Ovary (tissue), 7 donors: ENCODE measurements at regions not wholly inside any gene's neighbourhood (a gene's known extent, or its start where the extent isn't known, plus 50 kb on each side); places are given as distances from the start of the nearest gene placed in this dataset.

ENCODE experiments used
- DNase-seq, 5 donors: peaks; one replicate each; pipeline ENCODE4 v3.0.0-alpha.2; 2019 to 2020
- H3K27ac ChIP-seq, 2 donors: fragments of 200-600 bp; one replicate each; pipeline versions ENCODE4 v1.5.1 to v1.8.0; 2019 to 2022
- H3K27me3 ChIP-seq: fragments of 200-600 bp; one replicate; pipeline ENCODE4 v1.8.0; 2022
- H3K36me3 ChIP-seq: fragments of 200-600 bp; sonication (generic); one replicate; pipeline ENCODE4 v1.5.1; 2019
- H3K4me1 ChIP-seq: one replicate; pipeline ENCODE4 v1.8.1; 2013; ENCODE audit warnings: mild to moderate bottlenecking, moderate library complexity; ENCODE audit not compliant: insufficient read depth
- H3K4me3 ChIP-seq: fragments of 200-600 bp; sonication (generic); one replicate; pipeline ENCODE4 v1.5.1; 2017
- H3K9me3 ChIP-seq, 2 donors: fragments of 200-600 bp in 1 of 2; sonication (generic) in 1 of 2; one replicate each; pipeline versions ENCODE4 v1.5.1 to v1.8.1; 2013 to 2019; ENCODE audit warnings: mild to moderate bottlenecking in 1 of 2, moderate library complexity in 1 of 2
- CTCF ChIP-seq, 3 donors: fragments of 450-650 bp in 2 of 3; fragments of 200-600 bp in 1 of 3; IDR thresholded peaks; one replicate each; pipeline versions ENCODE4 v1.5.1 to v1.8.0; 2016 to 2022; ENCODE audit warnings: antibody characterized with exemption in 3 of 3, mild to moderate bottlenecking in 1 of 3
- EP300 ChIP-seq: sonication (generic); formaldehyde crosslinking; IDR thresholded peaks from one replicate; pipeline ENCODE4 v1.6.1; 2017; ENCODE audit warnings: antibody characterized with exemption
- POLR2A ChIP-seq: fragments of 450-650 bp; IDR thresholded peaks from one replicate; pipeline ENCODE4 v1.6.1; 2017; ENCODE audit warnings: antibody characterized with exemption, mild to moderate bottlenecking, moderate library complexity
- WGBS, 3 donors: extraction: QIAGEN DNeasy Blood & Tissue Kit in 1 of 3; methylation state at CpG; one replicate each; pipeline versions ENCODE4 v1.1.5 to v1.1.7; 2013 to 2017; 5-methylcytosine and 5-hydroxymethylcytosine counted together
- intact Hi-C, 4 donors: fragments of 100-400 bp; cut with DNase I; formaldehyde crosslinking; loops; one replicate each; pipeline versions ENCODE4 v1.11.0 to v1.15.1; 2022 to 2023
- donor health status: DM: no; HTN: no; CAD: no; lungs with moderate emphysema.
- donor health status: DM: no; HTN: no; CAD: no.
- donor health status: Bipolar disorder and iron deficiency.
- donor health status: DM: no; HTN: no; CAD: no.
- donor health status: DM: yes; HTN: yes; CAD: no.

DNA sequence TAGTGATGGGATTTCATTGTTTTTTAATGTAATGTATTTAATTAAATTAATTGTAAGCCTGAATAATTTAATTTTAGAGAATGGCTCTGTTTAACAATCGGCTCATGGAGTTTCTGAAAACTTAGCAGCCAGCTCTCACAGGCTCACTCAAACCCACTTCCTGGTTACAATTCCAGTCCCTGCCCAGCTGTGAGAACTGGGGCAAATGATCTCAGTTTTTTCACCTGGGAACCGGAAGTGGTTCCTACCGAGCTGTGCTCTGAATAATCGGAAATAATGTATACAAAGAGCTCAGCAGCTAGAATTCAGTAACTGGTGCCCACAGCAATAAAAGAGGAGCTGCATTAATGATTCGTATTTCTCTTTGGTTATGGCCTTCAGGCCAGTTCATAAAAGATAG lies 244.3 kb upstream of the MCTP2 start:
- no peak for DNase-seq
- 87 to 93% (median 89%) methylated on average over 5 of the region's 5 CpGs for WGBS, 3 donors
- no peak overlapping the region for H3K27ac ChIP-seq

DNA sequence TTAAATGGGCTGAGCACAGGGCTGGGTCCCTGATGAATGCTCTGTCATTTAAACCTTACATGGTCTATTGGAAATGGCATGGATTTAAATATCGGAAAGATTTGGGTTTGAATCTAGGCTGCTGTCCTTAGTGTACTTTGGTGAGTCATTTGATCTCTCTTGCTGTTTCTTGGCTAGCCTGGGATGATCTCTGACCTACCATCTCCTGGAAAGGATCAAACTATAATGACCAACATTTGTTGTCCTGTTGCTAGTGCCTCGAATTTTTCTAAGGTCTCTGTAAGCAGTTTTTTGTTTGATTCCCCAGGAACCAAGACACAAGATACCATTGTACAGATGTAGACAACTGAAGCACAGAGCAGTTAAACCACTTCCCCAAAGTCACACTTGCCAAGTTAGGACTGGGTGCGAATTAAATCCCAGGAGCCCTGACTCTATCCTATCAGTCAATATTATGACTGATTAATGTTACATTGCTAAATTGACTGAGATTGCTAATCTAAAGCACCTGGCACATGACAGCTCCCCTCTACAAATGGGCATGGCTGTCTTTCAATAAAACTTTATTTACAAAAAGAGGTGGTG lies 244.9 kb upstream of the MCTP2 start:
- Histone ChIP-seq H3K4me3 (no peak overlapping the region), H3K9me3 (no peaks in the 10 kb centered on the region), H3K36me3 (no peaks in the 10 kb centered on the region), H3K4me1 (peaks cover 1% of the 10 kb centered on the region), H3K27me3 (no peaks in the 10 kb centered on the region), H3K27ac (no peak overlapping the region)
- TF ChIP-seq EP300 (no peak), CTCF (IDR thresholded peaks at IDR 0.05) (no peak), POLR2A (no peak)
- 72 to 81% (median 80%) methylated on average over 3 of the region's 3 CpGs for WGBS, 3 donors
- no peak for DNase-seq
- intact Hi-C loops, result loop anchor here in 2 of 4 donors (10.0 kb wide), 1 partner anchor 952 kb away; no protein-coding TSS in a partner anchor

More for the DNA sequence above, 244.3 kb upstream of the MCTP2 start:
- intact Hi-C loops, result loop anchor here in 2 of 4 donors (10.0 kb wide), 1 partner anchor 952 kb away; no protein-coding TSS in a partner anchor
- H3K9me3 ChIP-seq, result no peaks in the 10 kb centered on the region
- H3K4me1 ChIP-seq, result peaks cover 1% of the 10 kb centered on the region
- H3K4me3 ChIP-seq, result no peak overlapping the region
- TF ChIP-seq POLR2A, result no peak
- TF ChIP-seq EP300, result no peak
- no peak for TF ChIP-seq CTCF (IDR thresholded peaks at IDR 0.05)
- no peaks in the 10 kb centered on the region for H3K27me3 ChIP-seq
- no peaks in the 10 kb centered on the region for H3K36me3 ChIP-seq

GRCh38 chr15:93985925-93986324 lies 245.4 kb upstream of the MCTP2 start:
- Histone ChIP-seq H3K36me3 (no peaks in the 10 kb centered on the region), H3K9me3 (no peaks in the 10 kb centered on the region), H3K4me3 (no peak overlapping the region), H3K27ac (no peak overlapping the region), H3K4me1 (peaks cover 1% of the 10 kb centered on the region), H3K27me3 (no peaks in the 10 kb centered on the region)
- no peak for DNase-seq
- WGBS, 3 donors, result 81 to 88% (median 88%) methylated on average over 5 of the region's 5 CpGs
- intact Hi-C loops, result loop anchor here in 2 of 4 donors (10.0 kb wide), 1 partner anchor 951 kb away; no protein-coding TSS in a partner anchor
- no peak for TF ChIP-seq POLR2A
- no peak for TF ChIP-seq EP300
- no peak for TF ChIP-seq CTCF (IDR thresholded peaks at IDR 0.05)

DNA sequence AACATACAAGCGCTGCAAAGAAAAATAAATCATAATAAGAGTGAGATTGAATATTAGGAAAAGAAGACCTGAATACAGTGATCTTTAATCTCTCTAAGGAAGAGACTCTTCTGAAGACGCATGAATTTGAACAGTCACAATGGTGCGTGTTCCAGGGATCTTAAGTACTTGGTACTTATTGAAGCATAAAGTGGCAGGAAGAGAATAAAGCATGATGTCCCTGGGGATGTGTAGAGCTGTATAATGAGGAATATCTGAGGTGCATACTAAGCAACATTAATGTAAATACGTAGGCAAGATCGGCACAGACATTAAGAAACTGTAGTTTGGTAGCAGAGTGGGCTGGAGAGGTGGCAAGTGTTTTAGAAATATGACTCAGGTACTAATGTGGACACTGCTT lies 246.2 kb upstream of the MCTP2 start:
- Histone ChIP-seq H3K36me3 (no peaks in the 10 kb centered on the region), H3K9me3 (no peaks in the 10 kb centered on the region), H3K27ac (no peak overlapping the region), H3K4me3 (no peak overlapping the region), H3K27me3 (no peaks in the 10 kb centered on the region), H3K4me1 (peaks cover 1% of the 10 kb centered on the region)
- intact Hi-C loops, result loop anchor here in 2 of 4 donors (10.0 kb wide), 1 partner anchor 950 kb away; no protein-coding TSS in a partner anchor
- no peak for TF ChIP-seq EP300
- no peak for TF ChIP-seq CTCF (IDR thresholded peaks at IDR 0.05)
- no peak for TF ChIP-seq POLR2A
- DNase-seq, result no peak
- WGBS, 3 donors, result 73 to 94% (median 84%) methylated on average over 5 of the region's 5 CpGs
